Nephron progenitor cell (in vitro differentiated cells): ENCODE measurements at regions not wholly inside any gene's neighbourhood (a gene's known extent, or its start where the extent isn't known, plus 50 kb on each side); places are given as distances from the start of the nearest gene placed in this dataset.
A peak's percentile ranks its signal among the peaks of the same experiment; 100 is the strongest.

Experiments
- DNase-seq: peaks from one replicate; pipeline ENCODE4 v3.0.0; 2021
- H3K27ac Mint-ChIP-seq: 2 replicates; pipeline ENCODE4 v1.8.0; 2021; ENCODE audit warnings: mild to moderate bottlenecking, moderate library complexity, mixed read lengths
- H3K27me3 Mint-ChIP-seq: 2 replicates; pipeline ENCODE4 v1.8.0; 2021; ENCODE audit warnings: mild to moderate bottlenecking, low read depth, mixed read lengths; ENCODE audit not compliant: poor library complexity
- H3K36me3 Mint-ChIP-seq: 2 replicates; pipeline ENCODE4 v1.8.0; 2021; ENCODE audit warnings: low read depth, mixed read lengths
- H3K4me1 Mint-ChIP-seq: 2 replicates; pipeline ENCODE4 v1.8.0; 2021; ENCODE audit warnings: mixed read lengths
- H3K4me3 Mint-ChIP-seq: 2 replicates; pipeline ENCODE4 v1.8.0; 2021; ENCODE audit warnings: mild to moderate bottlenecking, moderate library complexity, mixed read lengths
- H3K9me3 Mint-ChIP-seq: 2 replicates; pipeline ENCODE4 v1.8.0; 2021; ENCODE audit warnings: mild to moderate bottlenecking, moderate library complexity, mixed read lengths
- CTCF ChIP-seq: fragments of 200-600 bp; sonication (generic); IDR thresholded peaks from 2 replicates; pipeline ENCODE4 v1.5.0; 2021; ENCODE audit warnings: antibody characterized with exemption

- peaks cover 18% of the 10 kb centered on the region for H3K9me3 Mint-ChIP-seq
- peaks cover 14% of the 10 kb centered on the region for H3K36me3 Mint-ChIP-seq
- no peak overlapping the region for H3K4me3 Mint-ChIP-seq
- peaks cover 28% of the 10 kb centered on the region for H3K4me1 Mint-ChIP-seq
- DNase-seq: no peak
- TF ChIP-seq CTCF: no peak
- no peaks in the 10 kb centered on the region for H3K27me3 Mint-ChIP-seq
- peak overlapping the region; percentile 43 for H3K27ac Mint-ChIP-seq
These were observed 197.0 kb downstream of the PHLDA1 start for GRCh38 chr12:75834591-75834990.

DNA sequence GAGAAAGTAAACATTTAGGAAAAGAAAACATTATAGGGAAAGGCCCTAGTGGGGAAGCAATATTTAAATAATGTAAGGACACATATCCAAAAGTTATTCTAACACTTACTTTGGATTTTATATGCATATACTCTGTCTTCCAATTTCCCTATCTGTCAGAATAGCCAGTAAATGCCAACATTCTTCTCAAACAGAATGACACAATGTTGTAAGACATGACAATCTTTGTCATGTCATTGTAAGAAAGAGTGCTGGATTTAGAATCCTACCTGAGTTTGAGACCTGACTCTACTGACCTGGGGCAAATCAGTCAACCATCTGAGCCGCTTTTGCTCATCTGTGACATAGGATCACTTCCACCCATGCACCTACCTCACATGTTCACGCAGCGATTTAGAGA, 198.3 kb downstream of the PHLDA1 start:
- Mint-ChIP-seq H3K27me3 (no peaks in the 10 kb centered on the region), H3K4me1 (peaks cover 28% of the 10 kb centered on the region), H3K4me3 (no peak overlapping the region), H3K36me3 (peaks cover 9% of the 10 kb centered on the region), H3K27ac (no peak overlapping the region), H3K9me3 (peaks cover 13% of the 10 kb centered on the region)
- no peak for TF ChIP-seq CTCF
- no peak for DNase-seq

DNA sequence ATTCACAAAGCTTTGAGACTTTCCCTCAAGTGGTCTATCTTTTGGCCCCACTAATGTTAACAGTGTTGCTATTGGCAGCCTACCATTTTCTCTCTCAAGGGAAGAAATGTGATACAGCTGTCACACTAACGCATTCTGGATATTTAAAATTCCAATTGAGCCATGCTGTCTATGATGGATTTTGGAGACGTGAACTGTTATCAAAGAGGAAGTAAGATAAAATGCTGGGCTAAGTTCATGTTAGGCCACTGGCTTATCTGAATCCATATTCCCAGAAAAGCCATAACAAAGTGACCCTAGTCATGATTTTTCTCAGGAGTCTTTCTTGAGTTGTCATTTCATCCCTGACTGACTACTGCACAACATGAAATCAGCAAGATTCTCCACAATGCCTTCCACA, 200.2 kb downstream of the PHLDA1 start:
- no peak for DNase-seq
- no peak overlapping the region for H3K4me3 Mint-ChIP-seq
- no peak overlapping the region for H3K27ac Mint-ChIP-seq
- no peak for TF ChIP-seq CTCF
- peaks cover 23% of the 10 kb centered on the region for H3K4me1 Mint-ChIP-seq
- H3K9me3 Mint-ChIP-seq: peaks cover 10% of the 10 kb centered on the region
- H3K36me3 Mint-ChIP-seq: peaks cover 6% of the 10 kb centered on the region
- H3K27me3 Mint-ChIP-seq: no peaks in the 10 kb centered on the region

GRCh38 chr12:75827061-75827460, 204.5 kb downstream of the PHLDA1 start:
- H3K27me3 Mint-ChIP-seq: peaks cover 4% of the 10 kb centered on the region
- peaks cover 5% of the 10 kb centered on the region for H3K4me1 Mint-ChIP-seq
- no peak for DNase-seq
- peaks cover 10% of the 10 kb centered on the region for H3K9me3 Mint-ChIP-seq
- peaks cover 6% of the 10 kb centered on the region for H3K36me3 Mint-ChIP-seq
- no peak for TF ChIP-seq CTCF
- no peak overlapping the region for H3K4me3 Mint-ChIP-seq
- H3K27ac Mint-ChIP-seq: no peak overlapping the region

GRCh38 chr12:75825686-75826085, 205.9 kb downstream of the PHLDA1 start:
- Mint-ChIP-seq H3K27me3 (peaks cover 4% of the 10 kb centered on the region), H3K27ac (no peak overlapping the region), H3K36me3 (peaks cover 6% of the 10 kb centered on the region), H3K4me1 (peaks cover 13% of the 10 kb centered on the region), H3K9me3 (peaks cover 10% of the 10 kb centered on the region), H3K4me3 (no peak overlapping the region)
- no peak for TF ChIP-seq CTCF
- no peak for DNase-seq

GRCh38 chr12:75823475-75823874, 208.1 kb downstream of the PHLDA1 start:
- Mint-ChIP-seq H3K4me3 (no peak overlapping the region), H3K27ac (no peak overlapping the region), H3K27me3 (peaks cover 4% of the 10 kb centered on the region), H3K9me3 (no peaks in the 10 kb centered on the region), H3K36me3 (no peaks in the 10 kb centered on the region), H3K4me1 (peaks cover 27% of the 10 kb centered on the region)
- no peak for DNase-seq
- TF ChIP-seq CTCF: no peak
